ENCODE measurements at regions not wholly inside any gene's neighbourhood (a gene's known extent, or its start where the extent isn't known, plus 50 kb on each side); places are given as distances from the start of the nearest gene placed in this dataset.

GRCh38 chr2:58921676-58922075, 680.6 kb upstream of the FANCL start:
- TF ChIP-seq CTCF (conservative IDR thresholded peaks at IDR 0.05; ENCODE audit: control insufficient read depth, insufficient read depth, low read depth, low read length): no peak
- H3K4me3 ChIP-seq (ENCODE audit: control insufficient read depth, low read depth, low read length): no peak overlapping the region
- peak; percentile 39 for DNase-seq (ENCODE audit: low read depth)

DNA sequence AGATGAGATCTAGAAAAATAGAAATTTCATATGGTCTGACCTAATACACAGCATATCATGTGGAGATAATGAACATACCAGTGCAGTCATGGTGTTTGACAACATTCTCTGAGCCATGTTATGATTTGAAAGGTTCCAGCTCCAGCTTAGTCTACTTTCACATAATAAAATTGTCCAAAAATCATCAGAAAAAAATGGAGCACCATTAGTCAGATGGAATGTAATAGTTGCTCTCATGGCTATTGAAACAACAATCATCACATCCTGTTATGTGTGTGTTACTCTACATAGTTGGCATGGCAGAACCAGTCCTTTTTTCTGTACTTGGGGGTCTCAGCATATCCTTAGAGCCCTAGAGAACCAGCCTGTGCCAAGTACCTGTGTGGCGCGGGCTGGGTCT, 678.9 kb upstream of the FANCL start:
- DNase-seq (ENCODE audit: low read depth): peak; percentile 46
- H3K4me3 ChIP-seq (ENCODE audit: control insufficient read depth, low read depth, low read length): no peak overlapping the region
- no peak for TF ChIP-seq CTCF (conservative IDR thresholded peaks at IDR 0.05; ENCODE audit: control insufficient read depth, insufficient read depth, low read depth, low read length)

- TF ChIP-seq CTCF (conservative IDR thresholded peaks at IDR 0.05; ENCODE audit: control insufficient read depth, insufficient read depth, low read depth, low read length): no peak
These were observed 678.2 kb upstream of the FANCL start for GRCh38 chr2:58919316-58919715.

DNA sequence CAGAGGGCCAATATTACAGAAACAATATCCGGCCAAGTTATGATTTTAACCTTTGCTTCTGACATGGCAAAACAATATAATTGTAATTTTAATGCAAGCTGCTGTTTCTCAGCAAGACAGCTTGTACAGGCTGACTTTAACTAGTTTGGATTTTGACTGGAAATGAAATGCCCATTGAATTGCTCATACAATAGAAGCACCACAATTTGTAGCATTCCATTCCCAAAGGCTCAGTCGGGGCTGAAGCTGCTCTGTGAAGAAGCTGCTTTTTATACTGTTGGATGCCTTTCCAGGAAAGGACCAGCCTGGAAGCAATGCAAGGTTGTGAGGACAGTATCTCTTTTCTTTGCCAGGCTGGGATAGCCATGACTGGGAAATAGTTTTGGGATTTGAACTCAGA, 677.0 kb upstream of the FANCL start:
- peak; percentile 44 for DNase-seq (ENCODE audit: low read depth)
- no peak for TF ChIP-seq CTCF (conservative IDR thresholded peaks at IDR 0.05; ENCODE audit: control insufficient read depth, insufficient read depth, low read depth, low read length)
- H3K4me3 ChIP-seq (ENCODE audit: control insufficient read depth, low read depth, low read length): no peak overlapping the region

More at GRCh38 chr2:58919316-58919715, 678.2 kb upstream of the FANCL start:
- DNase-seq (ENCODE audit: low read depth): no peak
- H3K4me3 ChIP-seq (ENCODE audit: control insufficient read depth, low read depth, low read length): no peak overlapping the region

GRCh38 chr2:58917596-58917995, 676.5 kb upstream of the FANCL start:
- DNase-seq (ENCODE audit: low read depth): no peak
- no peak for TF ChIP-seq CTCF (conservative IDR thresholded peaks at IDR 0.05; ENCODE audit: control insufficient read depth, insufficient read depth, low read depth, low read length)
- H3K4me3 ChIP-seq (ENCODE audit: control insufficient read depth, low read depth, low read length): no peak overlapping the region

- DNase-seq (ENCODE audit: low read depth): no peak
- H3K4me3 ChIP-seq (ENCODE audit: control insufficient read depth, low read depth, low read length): no peak overlapping the region
- no peak for TF ChIP-seq CTCF (conservative IDR thresholded peaks at IDR 0.05; ENCODE audit: control insufficient read depth, insufficient read depth, low read depth, low read length)
These were observed 674.9 kb upstream of the FANCL start for GRCh38 chr2:58916063-58916462.
